ENCODE measurements at regions not wholly inside any gene's neighbourhood (a gene's known extent, or its start where the extent isn't known, plus 50 kb on each side); places are given as distances from the start of the nearest gene placed in this dataset.

- TF ChIP-seq CTCF (conservative IDR thresholded peaks at IDR 0.05; ENCODE audit: low read depth, low read length): no peak
- no peak for DNase-seq (ENCODE audit: low read depth)
- no peak overlapping the region for H3K4me3 ChIP-seq (ENCODE audit: low read length)
Observed at GRCh38 chr2:47650001-47650535, 79.3 kb upstream of the KCNK12 start.

- DNase-seq (ENCODE audit: low read depth): no peak
- H3K4me3 ChIP-seq (ENCODE audit: low read length): no peak overlapping the region
- no peak for TF ChIP-seq CTCF (conservative IDR thresholded peaks at IDR 0.05; ENCODE audit: low read depth, low read length)
Observed at GRCh38 chr2:47645246-47645645, 74.5 kb upstream of the KCNK12 start.

GRCh38 chr2:47644351-47644750 is 73.6 kb upstream of the KCNK12 start:
- H3K4me3 ChIP-seq (ENCODE audit: low read length): no peak overlapping the region
- no peak for TF ChIP-seq CTCF (conservative IDR thresholded peaks at IDR 0.05; ENCODE audit: low read depth, low read length)
- no peak for DNase-seq (ENCODE audit: low read depth)

- no peak for DNase-seq (ENCODE audit: low read depth)
- TF ChIP-seq CTCF (conservative IDR thresholded peaks at IDR 0.05; ENCODE audit: low read depth, low read length): no peak
Observed at GRCh38 chr2:47641366-47641765, 70.6 kb upstream of the KCNK12 start.

GRCh38 chr2:47640356-47640755 is 69.6 kb upstream of the KCNK12 start:
- TF ChIP-seq CTCF (conservative IDR thresholded peaks at IDR 0.05; ENCODE audit: low read depth, low read length): no peak
- DNase-seq (ENCODE audit: low read depth): no peak

More at GRCh38 chr2:47641366-47641765, 70.6 kb upstream of the KCNK12 start:
- H3K4me3 ChIP-seq (ENCODE audit: low read length): no peak overlapping the region

GRCh38 chr2:47639467-47639866 is 68.7 kb upstream of the KCNK12 start:
- DNase-seq (ENCODE audit: low read depth): peak; percentile 19

More at GRCh38 chr2:47640356-47640755, 69.6 kb upstream of the KCNK12 start:
- no peak overlapping the region for H3K4me3 ChIP-seq (ENCODE audit: low read length)

More at GRCh38 chr2:47639467-47639866, 68.7 kb upstream of the KCNK12 start:
- no peak for TF ChIP-seq CTCF (conservative IDR thresholded peaks at IDR 0.05; ENCODE audit: low read depth, low read length)
- H3K4me3 ChIP-seq (ENCODE audit: low read length): no peak overlapping the region

Measured in retinal pigment epithelial cell (primary cell).